A673 (cell line): ENCODE measurements at regions not wholly inside any gene's neighbourhood (a gene's known extent, or its start where the extent isn't known, plus 50 kb on each side); places are given as distances from the start of the nearest gene placed in this dataset.

Experiments used
- CTCF ChIP-seq: fragments of 300-800, 200-600 bp; sonication (generic); conservative IDR thresholded peaks from 2 replicates; pipeline ENCODE4 v1.5.1; 2017; ENCODE audit warnings: low read depth, mild to moderate bottlenecking, antibody characterized with exemption, low read length, moderate library complexity, mixed read lengths
- EZH2 ChIP-seq: fragments of 200-600 bp; sonication (generic); IDR thresholded peaks from 2 replicates; pipeline ENCODE4 v1.6.1; 2017; ENCODE audit warnings: borderline replicate concordance, low read depth, mild to moderate bottlenecking, mixed read lengths, antibody characterized with exemption, low read length; ENCODE audit not compliant: poor library complexity, severe bottlenecking

GRCh38 chr3:70138606-70139005 lies 139.1 kb downstream of the SAMMSON start:
- TF ChIP-seq CTCF (no peak), EZH2 (no peak)
